Heart right ventricle (tissue), 16 donors: ENCODE measurements at regions not wholly inside any gene's neighbourhood (a gene's known extent, or its start where the extent isn't known, plus 50 kb on each side); places are given as distances from the start of the nearest gene placed in this dataset.
"Not testable (repeated sequence)": the region's sequence is repeated elsewhere in the genome, so short reads cannot be mapped to it uniquely, and the experiment has no call there.

Source experiments
- ATAC-seq, 8 donors: fragments of 200-7000 bp; cut with Tn5 transposase; one replicate each; pipeline ENCODE4 v1.9.1; 2020; ENCODE audit warnings: mild to moderate bottlenecking in 8 of 8, moderate library complexity in 8 of 8, moderate number of reproducible peaks in 1 of 8
- DNase-seq, 2 donors: peaks; one replicate each; pipeline ENCODE4 v3.0.0-alpha.2; 2020
- H3K27ac ChIP-seq, 10 donors: fragments of 200-600 bp; sonication (generic) in 2 of 10; one replicate each; pipeline versions ENCODE4 v1.5.0 to v1.8.0; 2020 to 2022; ENCODE audit warnings: mild to moderate bottlenecking in 3 of 10
- H3K27me3 ChIP-seq, 7 donors: fragments of 200-600 bp; one replicate each; pipeline ENCODE4 v1.8.0; 2021 to 2022; ENCODE audit warnings: mild to moderate bottlenecking in 2 of 7
- H3K36me3 ChIP-seq, 9 donors: fragments of 200-600 bp; sonication (generic) in 1 of 9; one replicate each; pipeline versions ENCODE4 v1.5.0 to v1.8.0; 2020 to 2022; ENCODE audit warnings: mild to moderate bottlenecking in 2 of 9
- H3K4me1 ChIP-seq, 9 donors: fragments of 200-600 bp; sonication (generic) in 1 of 9; one replicate each; pipeline versions ENCODE4 v1.5.0 to v1.8.0; 2020 to 2022; ENCODE audit warnings: mild to moderate bottlenecking in 4 of 9
- H3K4me3 ChIP-seq, 10 donors: fragments of 200-600 bp; sonication (generic) in 2 of 10; one replicate each; pipeline versions ENCODE4 v1.5.0 to v1.8.0; 2020 to 2022; ENCODE audit warnings: mild to moderate bottlenecking in 7 of 10, moderate library complexity in 2 of 10
- H3K9me3 ChIP-seq, 11 donors: fragments of 200-600 bp in 10 of 11; sonication (generic) in 2 of 11; one replicate each; pipeline versions ENCODE4 v1.5.0 to v1.8.0; 2013 to 2022; ENCODE audit warnings: mild to moderate bottlenecking in 2 of 11, control low read depth in 1 of 11, moderate library complexity in 1 of 11
- CTCF ChIP-seq, 9 donors: fragments of 200-600 bp; sonication (generic) in 2 of 9; IDR thresholded peaks; one replicate each; pipeline versions ENCODE4 v1.5.0 to v1.8.0; 2021 to 2022; ENCODE audit warnings: antibody characterized with exemption in 9 of 9, mild to moderate bottlenecking in 5 of 9, moderate library complexity in 1 of 9
- WGBS, 2 donors: extraction: QIAGEN DNeasy Blood & Tissue Kit; methylation state at CpG; one replicate each; pipeline ENCODE4 v1.1.7; 2013; ENCODE audit warnings: inconsistent platforms in 1 of 2; 5-methylcytosine and 5-hydroxymethylcytosine counted together
- intact Hi-C, 10 donors: fragments of 100-400 bp; cut with DNase I; formaldehyde crosslinking; loops; one replicate each; pipeline versions ENCODE4 v1.11.1 to v1.14.2; 2022
- donor health status: Arrhythmogenic right ventricular cardiomyopathy.
- donor health status: ischemic (EF 13 %, LVEDD 7.1; RV severe dilation, severe dysfunction).
- donor health status: healthy with polysubstance abuse.
- donor health status: DM: no; HTN: yes; CAD: no.
- donor health status: DM: no; HTN: no; CAD: no.
- donor health status: ischemic (EF 25% LVEDD 6.9; RV normal size, moderate dysfunction).
- donor health status: ischemic (EF 25% LVEDD 5.7; RV mildly dilated, moderate dysfunction).
- donor health status: healthy.
- donor health status: DM: yes; HTN: yes; CAD: no.
- donor health status: Ischemic cardiomyopathy.
- donor health status: ischemic (EF 35%, LVEDD 5.7; RV mildly dilated, moderate dysfunction).
- donor health status: nonischemic (EF 11% LVEDD 7.7; RV severe dilation, severe dysfunction).
- donor health status: DM: yes; HTN: yes; CAD: no.
- donor health status: PGD.
- donor health status: ischemic (EF 29% LVEDD 5.4; RV normal size, mild dysfunction).
- donor health status: nonischemic (EF 23%, LVEDD 6.1; RV moderate dilation, normal function).

- intact Hi-C loops = no loop called here
- no peak overlapping the region for H3K4me3 ChIP-seq
- H3K4me1 ChIP-seq = no peaks in the 10 kb centered on the region
- peaks cover 0 to 31% (median 7%) of the 10 kb centered on the region in 7 donors for H3K27me3 ChIP-seq
- H3K27ac ChIP-seq = no peak overlapping the region
- ATAC-seq = no peak
- H3K9me3 ChIP-seq = no peaks in the 10 kb centered on the region
- DNase-seq = no peak
- H3K36me3 ChIP-seq = no peaks in the 10 kb centered on the region
- WGBS, 2 donors = 63 to 70% methylated on average over 3 of the region's 3 CpGs
- TF ChIP-seq CTCF (IDR thresholded peaks at IDR 0.05) = no peak
These were observed 401.6 kb downstream of the BUD13 start for GRCh38 chr11:116371146-116371545.

DNA sequence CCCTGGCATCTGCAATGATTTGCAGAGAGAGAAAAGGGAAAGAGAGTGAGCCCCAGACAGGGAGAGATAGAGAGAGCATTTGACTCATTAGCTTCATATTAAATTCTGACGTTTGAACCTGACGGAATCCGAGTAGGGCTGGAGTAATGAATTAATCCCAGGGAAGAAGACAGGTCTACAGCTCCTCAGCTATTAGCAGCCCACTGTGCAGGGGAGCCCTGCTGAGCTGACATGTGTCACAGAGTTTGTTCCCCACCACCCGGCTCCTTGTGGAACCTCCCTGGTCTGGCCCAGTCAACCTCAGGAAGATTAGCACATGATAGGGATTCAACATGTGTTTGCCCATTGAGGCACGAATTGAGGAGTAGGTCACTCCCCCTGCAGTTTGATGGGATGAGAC, 404.0 kb downstream of the BUD13 start:
- intact Hi-C loops = no loop called here
- no peak for TF ChIP-seq CTCF (IDR thresholded peaks at IDR 0.05)
- ATAC-seq = no peak
- H3K4me1 ChIP-seq = no peaks in the 10 kb centered on the region
- no peak overlapping the region for H3K27ac ChIP-seq
- no peaks in the 10 kb centered on the region for H3K9me3 ChIP-seq
- no peaks in the 10 kb centered on the region for H3K36me3 ChIP-seq
- no peak overlapping the region for H3K4me3 ChIP-seq
- DNase-seq = no peak
- H3K27me3 ChIP-seq = peaks cover 0 to 24% (median 7%) of the 10 kb centered on the region in 7 donors
- 60 to 80% methylated on average over 5 of the region's 5 CpGs for WGBS, 2 donors

- DNase-seq = no peak
- TF ChIP-seq CTCF (IDR thresholded peaks at IDR 0.05) = no peak
- Histone ChIP-seq H3K9me3 (no peaks in the 10 kb centered on the region), H3K27ac (no peak overlapping the region), H3K4me1 (no peaks in the 10 kb centered on the region), H3K27me3 (peaks cover 0 to 15% (median 11%) of the 10 kb centered on the region in 7 donors), H3K36me3 (no peaks in the 10 kb centered on the region), H3K4me3 (no peak overlapping the region)
- no peak for ATAC-seq
- intact Hi-C loops = no loop called here
- WGBS, 2 donors = 43 to 46% methylated on average over 4 of the region's 4 CpGs
These were observed 405.7 kb downstream of the BUD13 start for GRCh38 chr11:116366980-116367645.

DNA sequence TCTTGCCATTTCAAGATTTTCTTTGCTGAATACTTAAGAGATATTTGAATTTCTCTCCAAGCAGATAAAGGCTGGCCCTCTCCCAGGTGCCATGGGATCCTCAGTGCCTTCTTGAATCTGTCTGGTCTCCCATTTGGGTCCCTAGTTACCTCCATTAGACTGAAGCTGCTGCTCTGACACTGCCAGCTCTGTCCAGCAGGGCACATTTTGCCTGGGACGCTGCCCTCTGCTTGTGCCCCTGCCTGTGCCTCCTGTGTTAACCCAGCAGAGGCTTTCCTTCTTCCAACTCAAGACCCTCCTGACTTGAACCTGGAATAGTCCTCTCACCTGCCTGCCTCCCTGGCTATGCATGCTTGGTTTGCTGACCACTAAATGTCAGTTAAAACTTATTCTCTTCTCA, 406.3 kb downstream of the BUD13 start:
- no peak overlapping the region for H3K27ac ChIP-seq
- WGBS, 2 donors = 65 to 67% methylated on average over 1 of the region's 1 CpG
- no peak for ATAC-seq
- intact Hi-C loops = no loop called here
- H3K27me3 ChIP-seq = peaks cover 0 to 21% (median 9%) of the 10 kb centered on the region in 7 donors
- H3K36me3 ChIP-seq = no peaks in the 10 kb centered on the region
- no peaks in the 10 kb centered on the region for H3K9me3 ChIP-seq
- no peaks in the 10 kb centered on the region for H3K4me1 ChIP-seq
- no peak for TF ChIP-seq CTCF (IDR thresholded peaks at IDR 0.05)
- no peak for DNase-seq
- no peak overlapping the region for H3K4me3 ChIP-seq

DNA sequence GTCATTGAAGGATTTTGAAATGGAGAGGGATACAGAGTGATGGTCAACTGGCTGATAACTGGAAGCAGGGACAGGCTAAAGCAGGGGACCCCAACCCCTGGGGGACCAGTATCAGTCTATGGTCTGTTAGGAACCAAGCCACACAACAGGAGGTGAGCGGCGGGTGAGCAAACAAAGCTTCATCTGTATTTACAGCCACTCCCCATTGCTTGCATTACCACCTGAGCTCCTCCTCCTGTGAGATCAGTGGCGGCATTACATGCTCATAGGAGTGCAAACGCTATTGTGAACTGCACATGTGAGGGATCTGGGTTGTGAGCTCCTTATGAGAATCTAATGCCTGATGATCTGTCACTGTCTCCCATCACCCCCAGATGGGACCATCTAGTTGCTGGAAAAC, 407.9 kb downstream of the BUD13 start:
- H3K4me1 ChIP-seq, H3K27ac ChIP-seq, H3K9me3 ChIP-seq, ATAC-seq, intact Hi-C loops, DNase-seq, H3K4me3 ChIP-seq, H3K36me3 ChIP-seq: not testable (repeated sequence)
- peaks cover 0 to 33% (median 12%) of the 10 kb centered on the region in 7 donors for H3K27me3 ChIP-seq
- WGBS, 2 donors = 87 to 94% methylated on average over 4 of the region's 4 CpGs
